ENCODE measurements at regions not wholly inside any gene's neighbourhood (a gene's known extent, or its start where the extent isn't known, plus 50 kb on each side); places are given as distances from the start of the nearest gene placed in this dataset.

GRCh38 chr20:11445161-11445560, 472.5 kb upstream of the BTBD3 start:
- DNase-seq, result no peak
- H3K36me3 ChIP-seq (replicated peaks in 1 of 2; ENCODE audit: control insufficient read depth in 1 of 2, insufficient read depth in 2 of 2, low read length in 1 of 2), result no peaks in the 10 kb centered on the region
- no peaks in the 10 kb centered on the region for H3K9me3 ChIP-seq
- H3K79me2 ChIP-seq (ENCODE audit: insufficient read depth), result no peaks in the 10 kb centered on the region
- no peaks in the 10 kb centered on the region; a peak in 2 of 4 replicates for H3K4me1 ChIP-seq (ENCODE audit: control insufficient read depth in 1 of 2, insufficient read depth in 2 of 2, low read depth in 1 of 2, low read length in 1 of 2)
- H4K20me1 ChIP-seq (ENCODE audit: insufficient read depth), result no peaks in the 10 kb centered on the region
- H3K27me3 ChIP-seq (ENCODE audit: insufficient read depth), result no peaks in the 10 kb centered on the region
- 50% methylated on average over 3 of the region's 3 CpGs for WGBS (ENCODE audit: low lambda C conversion rate)
- no peaks in the 10 kb centered on the region for H3K9me2 ChIP-seq
- POLR2A ChIA-PET, result no interaction called here
- no peak overlapping the region for H3K4me2 ChIP-seq
- no peaks in the 10 kb centered on the region for H3F3A ChIP-seq (replicated peaks; ENCODE audit: insufficient read depth)
- no peak for TF ChIP-seq EP300 (IDR thresholded peaks at IDR 0.05; ENCODE audit: borderline replicate concordance in 1 of 2, low read depth in 1 of 2, low read length in 1 of 2)
- TF ChIP-seq GABPA (IDR thresholded peaks at IDR 0.05; ENCODE audit: low read depth), result no peak
- no peak for TF ChIP-seq PBX3 (IDR thresholded peaks at IDR 0.05)
- TF ChIP-seq RFX5 (IDR thresholded peaks at IDR 0.05; ENCODE audit: low read length), result no peak
- no peak for TF ChIP-seq GATA2 (CRISPR knock-in tag; IDR thresholded peaks at IDR 0.05)
- TF ChIP-seq MXI1 (IDR thresholded peaks at IDR 0.05; ENCODE audit: low read depth, low read length), result no peak
- TF ChIP-seq MEF2A (IDR thresholded peaks at IDR 0.05; ENCODE audit: borderline replicate concordance, low read depth), result no peak
- TF ChIP-seq TAF1 (IDR thresholded peaks at IDR 0.05; ENCODE audit: borderline replicate concordance, low read depth, low read length), result no peak
- TF ChIP-seq IRF3 (IDR thresholded peaks at IDR 0.05; ENCODE audit: low read depth, low read length), result no peak
- H3K9ac ChIP-seq, result no peak overlapping the region
- H3K4me3 ChIP-seq (ENCODE audit: low read depth in 2 of 2, low read length in 1 of 2), result no peak overlapping the region
- H2AFZ ChIP-seq (ENCODE audit: low read depth), result no peak overlapping the region
- CTCF ChIA-PET, result no interaction called here
- H3K27ac ChIP-seq (ENCODE audit: low read depth in 2 of 2, low read length in 1 of 2), result no peak overlapping the region

GRCh38 chr20:11445891-11446290, 471.8 kb upstream of the BTBD3 start:
- H2AFZ ChIP-seq (ENCODE audit: low read depth), result no peak overlapping the region
- DNase-seq, result no peak
- CTCF ChIA-PET, result no interaction called here

More at GRCh38 chr20:11445891-11446290, 471.8 kb upstream of the BTBD3 start:
- TF ChIP-seq GABPA (IDR thresholded peaks at IDR 0.05; ENCODE audit: low read depth) (no peak), TCF12 (IDR thresholded peaks at IDR 0.05) (no peak), FOSL2 (IDR thresholded peaks at IDR 0.05; ENCODE audit: borderline replicate concordance, low read depth) (no peak), ELF1 (IDR thresholded peaks at IDR 0.05) (no peak), YY1 (IDR thresholded peaks at IDR 0.05; ENCODE audit: low read depth) (no peak), CTCF (IDR thresholded peaks at IDR 0.05) (no peak), MEF2A (IDR thresholded peaks at IDR 0.05; ENCODE audit: borderline replicate concordance, low read depth) (no peak), SMC3 (IDR thresholded peaks at IDR 0.05; ENCODE audit: low read depth, low read length) (no peak), USF1 (IDR thresholded peaks at IDR 0.05; ENCODE audit: borderline replicate concordance, low read depth) (no peak), EP300 (IDR thresholded peaks at IDR 0.05; ENCODE audit: borderline replicate concordance in 1 of 2, low read depth in 1 of 2, low read length in 1 of 2) (no peak), FOXM1 (IDR thresholded peaks at IDR 0.05; ENCODE audit: low read depth) (no peak), EZH2phosphoT487 (IDR thresholded peaks at IDR 0.05; ENCODE audit: borderline replicate concordance, low read depth) (no peak), MXI1 (IDR thresholded peaks at IDR 0.05; ENCODE audit: low read depth, low read length) (no peak), TAF1 (IDR thresholded peaks at IDR 0.05; ENCODE audit: borderline replicate concordance, low read depth, low read length) (no peak)
- Histone ChIP-seq H3K36me3 (replicated peaks in 1 of 2; ENCODE audit: control insufficient read depth in 1 of 2, insufficient read depth in 2 of 2, low read length in 1 of 2) (no peaks in the 10 kb centered on the region), H3F3A (replicated peaks; ENCODE audit: insufficient read depth) (no peaks in the 10 kb centered on the region), H3K9me2 (no peaks in the 10 kb centered on the region), H3K79me2 (ENCODE audit: insufficient read depth) (no peaks in the 10 kb centered on the region), H3K27me3 (ENCODE audit: insufficient read depth) (no peaks in the 10 kb centered on the region), H4K20me1 (ENCODE audit: insufficient read depth) (no peaks in the 10 kb centered on the region), H3K9ac (no peak overlapping the region), H3K27ac (ENCODE audit: low read depth in 2 of 2, low read length in 1 of 2) (no peak overlapping the region), H3K4me1 (ENCODE audit: control insufficient read depth in 1 of 2, insufficient read depth in 2 of 2, low read depth in 1 of 2, low read length in 1 of 2) (no peaks in the 10 kb centered on the region; a peak in 2 of 4 replicates), H3K4me3 (ENCODE audit: low read depth in 2 of 2, low read length in 1 of 2) (no peak overlapping the region), H3K4me2 (no peak overlapping the region), H3K9me3 (no peaks in the 10 kb centered on the region)
- POLR2A ChIA-PET, result no interaction called here
